KMS-11 (cell line): ENCODE measurements at regions not wholly inside any gene's neighbourhood (a gene's known extent, or its start where the extent isn't known, plus 50 kb on each side); places are given as distances from the start of the nearest gene placed in this dataset.

Source experiments
- H2AFZ ChIP-seq: fragments of 200-600 bp; sonication (generic); 2 replicates; pipeline ENCODE4 v1.6.1; 2016; ENCODE audit warnings: antibody characterized with exemption, mixed run types, low read depth
- H3K27ac ChIP-seq: fragments of 200-600 bp; sonication (generic); 2 replicates; pipeline ENCODE4 v1.6.1; 2016; ENCODE audit warnings: mild to moderate bottlenecking, mixed run types
- H3K27me3 ChIP-seq: fragments of 200-600 bp; sonication (generic); 2 replicates; pipeline ENCODE4 v1.6.1; 2017; ENCODE audit warnings: mild to moderate bottlenecking, low read depth, mixed run types, moderate library complexity; ENCODE audit not compliant: insufficient read depth
- H3K36me3 ChIP-seq: fragments of 200-600 bp; sonication (generic); 2 replicates; pipeline ENCODE4 v1.6.1; 2017; ENCODE audit warnings: mild to moderate bottlenecking, mixed run types; ENCODE audit not compliant: insufficient read depth
- H3K4me1 ChIP-seq: fragments of 200-600 bp; sonication (generic); 2 replicates; pipeline ENCODE4 v1.6.1; 2016; ENCODE audit warnings: mild to moderate bottlenecking, low read depth, mixed run types; ENCODE audit not compliant: poor library complexity, severe bottlenecking
- H3K4me2 ChIP-seq: fragments of 200-600 bp; sonication (generic); 2 replicates; pipeline ENCODE4 v1.7.0; 2016; ENCODE audit warnings: mild to moderate bottlenecking, mixed run types
- H3K4me3 ChIP-seq: fragments of 200-600 bp; sonication (generic); IDR thresholded peaks from 2 replicates; pipeline ENCODE4 v1.6.1; 2017; ENCODE audit warnings: low read depth, low read length, mixed read lengths; ENCODE audit not compliant: insufficient read depth
- H3K79me2 ChIP-seq: fragments of 200-600 bp; sonication (generic); 2 replicates; pipeline ENCODE4 v1.6.1; 2016; ENCODE audit warnings: low read depth, mixed run types; ENCODE audit not compliant: insufficient read depth
- H3K9ac ChIP-seq: fragments of 200-600 bp; sonication (generic); 2 replicates; pipeline ENCODE4 v1.6.1; 2016; ENCODE audit warnings: mild to moderate bottlenecking, mixed run types
- H4K20me1 ChIP-seq: fragments of 200-600 bp; sonication (generic); 2 replicates; pipeline ENCODE4 v1.6.1; 2016; ENCODE audit warnings: mild to moderate bottlenecking, mixed run types; ENCODE audit not compliant: insufficient read depth
- CTCF ChIP-seq: fragments of 200-600 bp; sonication (generic); conservative IDR thresholded peaks from 2 replicates; pipeline ENCODE4 v1.6.1; 2017; ENCODE audit warnings: low read depth, mild to moderate bottlenecking, antibody characterized with exemption, low read length, moderate library complexity, mixed read lengths

DNA sequence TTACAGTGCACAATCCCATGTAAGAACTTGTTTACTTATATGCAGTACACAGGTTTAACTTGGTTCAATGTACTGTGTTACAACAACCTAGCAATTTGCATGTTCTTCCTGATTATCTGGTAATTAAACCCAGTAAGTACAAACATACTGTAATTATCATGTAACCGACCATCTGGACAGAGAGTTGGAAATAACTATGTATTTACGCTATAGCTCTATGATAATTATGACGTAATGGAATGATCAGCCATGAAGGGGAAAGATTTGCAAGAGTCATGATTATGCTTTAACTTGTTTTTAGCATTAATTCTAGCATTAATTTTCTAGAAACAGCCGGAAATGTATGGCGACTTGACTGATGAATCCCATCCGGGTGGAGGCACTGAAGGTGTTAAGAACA, 74.8 kb upstream of the SALL1 start:
- no peak for TF ChIP-seq CTCF
- H3K36me3 ChIP-seq, result no peaks in the 10 kb centered on the region
- no peaks in the 10 kb centered on the region for H4K20me1 ChIP-seq
- H2AFZ ChIP-seq, result no peak overlapping the region
- H3K9ac ChIP-seq, result no peak overlapping the region
- H3K27ac ChIP-seq, result no peak overlapping the region
- H3K4me2 ChIP-seq, result no peak overlapping the region
- no peaks in the 10 kb centered on the region for H3K4me1 ChIP-seq
- H3K27me3 ChIP-seq, result no peaks in the 10 kb centered on the region
- no peak overlapping the region for H3K4me3 ChIP-seq
- no peaks in the 10 kb centered on the region for H3K79me2 ChIP-seq

- Histone ChIP-seq H4K20me1 (no peaks in the 10 kb centered on the region), H3K4me3 (no peak overlapping the region), H3K27ac (no peak overlapping the region), H3K4me1 (no peaks in the 10 kb centered on the region), H3K36me3 (no peaks in the 10 kb centered on the region), H3K79me2 (no peaks in the 10 kb centered on the region), H3K27me3 (no peaks in the 10 kb centered on the region), H3K4me2 (no peak overlapping the region), H2AFZ (no peak overlapping the region), H3K9ac (no peak overlapping the region)
- no peak for TF ChIP-seq CTCF
These were observed 73.2 kb upstream of the SALL1 start for GRCh38 chr16:51224317-51224716.

DNA sequence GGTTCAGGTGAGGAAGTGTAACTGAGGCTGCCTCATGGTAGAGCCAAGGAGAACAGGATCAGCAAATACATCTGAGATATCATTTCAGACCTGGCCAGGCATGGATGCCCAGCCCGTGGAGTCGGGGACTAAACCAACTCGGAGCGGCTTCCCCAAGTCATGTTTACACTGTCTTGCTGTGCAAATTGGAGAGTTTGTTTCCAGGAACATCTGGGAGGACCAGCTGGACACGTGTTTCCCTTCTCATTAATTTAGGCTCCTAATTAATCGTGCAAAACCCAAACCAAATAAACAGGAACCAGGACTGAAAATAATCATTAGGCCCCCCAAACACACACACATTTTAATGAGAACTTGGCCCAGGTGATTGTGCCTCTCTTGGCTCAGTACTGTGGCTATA, 70.9 kb upstream of the SALL1 start:
- Histone ChIP-seq H3K36me3 (no peaks in the 10 kb centered on the region), H3K4me1 (no peaks in the 10 kb centered on the region), H3K27ac (no peak overlapping the region), H3K27me3 (no peaks in the 10 kb centered on the region), H3K4me2 (no peak overlapping the region), H4K20me1 (no peaks in the 10 kb centered on the region), H3K9ac (no peak overlapping the region), H2AFZ (no peak overlapping the region), H3K4me3 (no peak overlapping the region), H3K79me2 (no peaks in the 10 kb centered on the region)
- TF ChIP-seq CTCF, result no peak

- H3K4me1 ChIP-seq, result no peaks in the 10 kb centered on the region
- H3K27me3 ChIP-seq, result no peaks in the 10 kb centered on the region
- H3K36me3 ChIP-seq, result no peaks in the 10 kb centered on the region
- no peak overlapping the region for H3K9ac ChIP-seq
- H3K4me3 ChIP-seq, result no peak overlapping the region
- H2AFZ ChIP-seq, result no peak overlapping the region
- H4K20me1 ChIP-seq, result no peaks in the 10 kb centered on the region
- no peak overlapping the region for H3K27ac ChIP-seq
- no peaks in the 10 kb centered on the region for H3K79me2 ChIP-seq
- TF ChIP-seq CTCF, result no peak
- H3K4me2 ChIP-seq, result no peak overlapping the region
These were observed 60.1 kb upstream of the SALL1 start for GRCh38 chr16:51211148-51211547.

DNA sequence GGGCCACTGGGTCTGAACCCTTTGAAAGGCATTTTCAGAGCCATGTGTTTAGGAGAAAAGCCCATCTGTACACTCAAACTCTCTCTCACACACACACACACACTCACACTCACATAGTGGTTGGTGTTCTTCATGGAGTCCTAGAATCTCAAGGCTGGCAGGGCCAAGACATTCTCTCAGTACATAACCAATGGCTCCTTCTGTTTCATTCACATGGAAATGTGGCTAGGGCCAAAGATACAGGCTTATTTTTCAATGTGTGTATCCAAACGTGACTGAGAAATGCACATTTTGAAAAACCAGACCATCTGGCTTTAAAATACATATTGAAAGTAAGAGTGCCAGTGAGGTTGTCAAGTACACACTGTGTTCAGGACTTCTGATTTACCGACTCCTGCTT, 59.0 kb upstream of the SALL1 start:
- Histone ChIP-seq H3K27me3 (no peaks in the 10 kb centered on the region), H3K4me1 (no peaks in the 10 kb centered on the region), H2AFZ (no peak overlapping the region), H3K9ac (no peak overlapping the region), H3K27ac (no peak overlapping the region), H3K36me3 (no peaks in the 10 kb centered on the region), H3K4me3 (no peak overlapping the region), H4K20me1 (no peaks in the 10 kb centered on the region), H3K79me2 (no peaks in the 10 kb centered on the region), H3K4me2 (no peak overlapping the region)
- no peak for TF ChIP-seq CTCF
